GM12878 (cell line): ENCODE measurements at regions not wholly inside any gene's neighbourhood (a gene's known extent, or its start where the extent isn't known, plus 50 kb on each side); places are given as distances from the start of the nearest gene placed in this dataset.

Experiments
- ATAC-seq: fragments of 200-7000 bp; cut with Tn5 transposase; 3 replicates; pipeline ENCODE4 v1.9.1; 2020; ENCODE audit warnings: mild to moderate bottlenecking, moderate library complexity
- BruUV-seq: library from RNA; stranded (reverse); fragments of 400-500 nt; replicated peaks from 2 replicates; lab custom pipeline; 2021; lab: Mats Ljungman, UMichigan
- CTCF ChIA-PET: fragments of 300-600 bp; sonication (Branson Sonifier 250); formaldehyde crosslinking; extraction: SDS; loops from one replicate; lab custom pipeline; 2021; ENCODE audit warnings: inconsistent platforms; lab: Yijun Ruan, JAX
- POLR2A ChIA-PET: fragments of 350-600 bp; formaldehyde crosslinking; extraction: SDS; loops from one replicate; lab custom pipeline; 2021; ENCODE audit warnings: inconsistent platforms; lab: Charles Lee
- RAD21 ChIA-PET: fragments of 300-600 bp; sonication (Branson Sonifier 250); formaldehyde crosslinking; loops from one replicate; lab custom pipeline; 2023; ENCODE audit warnings: antibody characterized with exemption; ENCODE audit not compliant: unreplicated experiment; lab: Charles Lee
- SMC1A ChIA-PET: fragments of 300-600 bp; sonication (Branson Sonifier 250); formaldehyde crosslinking; loops from one replicate; lab custom pipeline; 2023; ENCODE audit not compliant: unreplicated experiment, uncharacterized antibody; lab: Charles Lee
- DNase-seq: peaks from one replicate; pipeline ENCODE4 v3.0.0-alpha.2; 2011; ENCODE audit warnings: low read depth, low spot score
- FAIRE-seq: peaks from 3 replicates; lab custom pipeline; 2011; peaks lifted over from hg19 to GRCh38; lab: Jason Lieb, UNC
- H2AFZ ChIP-seq: 2 replicates; pipeline ENCODE4 v1.6.0; 2011; ENCODE audit warnings: low read depth, low read length, control low read depth; ENCODE audit not compliant: control insufficient read depth
- H3K27ac ChIP-seq: 2 replicates; pipeline ENCODE4 v1.5.1; 2011; ENCODE audit warnings: control low read depth; ENCODE audit not compliant: control insufficient read depth, insufficient read depth
- H3K27me3 ChIP-seq, 2 experiments: replicated peaks in 1 of 2; 2 replicates each; pipeline versions ENCODE4 v1.6.0 to v1.6.1; 2011; ENCODE audit warnings: low read length in 1 of 2; ENCODE audit not compliant: control insufficient read depth in 2 of 2, insufficient read depth in 2 of 2
- H3K36me3 ChIP-seq, 2 experiments: 2 replicates each; pipeline ENCODE4 v1.5.1; 2011; ENCODE audit warnings: low read length in 1 of 2; ENCODE audit not compliant: control insufficient read depth in 2 of 2, insufficient read depth in 2 of 2
- H3K4me1 ChIP-seq: 2 replicates; pipeline ENCODE4 v1.6.1; 2011; ENCODE audit warnings: mild to moderate bottlenecking, low read length, moderate library complexity, mixed read lengths; ENCODE audit not compliant: control insufficient read depth, insufficient read depth
- H3K4me2 ChIP-seq: 2 replicates; pipeline ENCODE4 v1.6.0; 2011; ENCODE audit warnings: control low read depth; ENCODE audit not compliant: control insufficient read depth, insufficient read depth
- H3K4me3 ChIP-seq: fragments of 200-600 bp; sonication (generic); 2 replicates; pipeline ENCODE4 v1.5.1; 2016
- H3K79me2 ChIP-seq: 2 replicates; pipeline ENCODE4 v1.6.0; 2011; ENCODE audit warnings: low read length; ENCODE audit not compliant: control insufficient read depth, insufficient read depth
- H3K9ac ChIP-seq: 2 replicates; pipeline ENCODE4 v1.8.0; 2011; ENCODE audit warnings: low read length, control low read depth, mixed read lengths; ENCODE audit not compliant: control insufficient read depth, insufficient read depth
- H3K9me3 ChIP-seq: replicated peaks from 3 replicates; pipeline ENCODE4 v1.5.1; 2011; ENCODE audit warnings: mild to moderate bottlenecking, low read length; ENCODE audit not compliant: control insufficient read depth, insufficient read depth
- H4K20me1 ChIP-seq: 2 replicates; pipeline ENCODE4 v1.6.0; 2011; ENCODE audit not compliant: control insufficient read depth, insufficient read depth
- BCL11A ChIP-seq: IDR thresholded peaks from 2 replicates; pipeline ENCODE4 v1.6.1; 2011; ENCODE audit warnings: low read depth, low read length
- CHD1 ChIP-seq: IDR thresholded peaks from 2 replicates; pipeline ENCODE4 v1.6.1; 2012; ENCODE audit warnings: low read depth, low read length, improper control_type of control experiment
- HDAC6 ChIP-seq: fragments of 200-600 bp; sonication (generic); IDR thresholded peaks from one replicate; pipeline ENCODE4 v1.8.0; 2017; ENCODE audit warnings: antibody characterized with exemption; ENCODE audit not compliant: unreplicated experiment
- KDM1A ChIP-seq: fragments of 200-600 bp; sonication (generic); IDR thresholded peaks from 2 replicates; pipeline ENCODE4 v1.6.1; 2016; ENCODE audit warnings: borderline replicate concordance
- NR2C1 ChIP-seq: fragments of 450-650 bp; IDR thresholded peaks from 2 replicates; pipeline ENCODE4 v1.6.1; 2017; ENCODE audit warnings: antibody characterized with exemption, mild to moderate bottlenecking, moderate library complexity
- PKNOX1 ChIP-seq: fragments of 450-650 bp; IDR thresholded peaks from 2 replicates; pipeline ENCODE4 v1.6.1; 2016; ENCODE audit warnings: mild to moderate bottlenecking
- PML ChIP-seq: IDR thresholded peaks from 2 replicates; pipeline ENCODE4 v1.6.1; 2012; ENCODE audit warnings: low read length, inconsistent platforms
- ZSCAN29 ChIP-seq: fragments of 450-650 bp; IDR thresholded peaks from 2 replicates; pipeline ENCODE4 v1.6.1; 2017; ENCODE audit warnings: mild to moderate bottlenecking, moderate library complexity
- ZZZ3 ChIP-seq: IDR thresholded peaks from 2 replicates; pipeline ENCODE4 v1.6.1; 2011; ENCODE audit warnings: low read depth; ENCODE audit not compliant: control insufficient read depth, insufficient read length
- WGBS: methylation state at CpG from one replicate; pipeline ENCODE4 v1.1.6; 2016; ENCODE audit warnings: low lambda C conversion rate; ENCODE audit not compliant: insufficient replicate concordance, insufficient coverage; ENCODE audit errors: missing lambda C conversion rate; 5-methylcytosine and 5-hydroxymethylcytosine counted together
- in situ Hi-C: fragments of 300-500 bp; cut with MboI; formaldehyde crosslinking; loops from 9 replicates; pipeline ENCODE4 v1.14.3; 2018; ENCODE audit warnings: mixed read lengths
- intact Hi-C: fragments of 100-400 bp; cut with micrococcal nuclease; formaldehyde crosslinking; loops from one replicate; pipeline ENCODE4 v1.14.2; 2022; ENCODE audit not compliant: unreplicated experiment
- TF ChIP-seq, protein P1 (sequence below): IDR thresholded peaks from 2 replicates; pipeline ENCODE4 v1.6.1; 2012; ENCODE audit warnings: low read depth, low read length, improper control_type of control experiment
- TF ChIP-seq, protein P2 (sequence below): fragments of 450-650 bp; IDR thresholded peaks from 2 replicates; pipeline ENCODE4 v1.6.1; 2017; ENCODE audit warnings: mild to moderate bottlenecking, moderate library complexity

DNA sequence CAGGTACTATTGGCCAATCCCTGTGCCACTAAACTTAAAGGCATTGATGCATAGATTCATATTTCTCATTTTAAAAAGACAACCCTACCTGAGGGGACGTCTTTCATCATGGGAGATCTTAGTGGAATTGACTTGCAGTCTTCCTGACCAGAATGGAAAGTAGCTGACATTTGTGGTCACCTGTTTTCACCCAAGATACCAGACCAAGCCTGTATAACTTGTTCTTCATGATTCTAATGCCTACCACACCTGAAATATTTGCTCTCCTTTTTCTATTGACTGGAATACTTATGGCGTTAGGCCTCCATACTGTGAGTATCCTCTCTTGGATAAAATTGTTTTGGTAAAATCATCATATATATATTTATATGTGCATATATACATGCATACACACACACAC, 54.7 kb upstream of the XCR1 start:
- SMC1A ChIA-PET = interaction anchor here (1.2 to 23.6 kb wide), 4 partner anchors 89 to 292 kb away, joined by 3 to 581 read pairs (median 312); partner anchors contain the start of genes CCR1, CCR5 and CXCR6
- in situ Hi-C loops = no loop called here
- 33% methylated on average over 2 of the region's 2 CpGs for WGBS

More for the DNA sequence above, 54.7 kb upstream of the XCR1 start:
- no peaks in the 10 kb centered on the region for H4K20me1 ChIP-seq
- H3K36me3 ChIP-seq = no peaks in the 10 kb centered on the region
- H3K9ac ChIP-seq = no peak overlapping the region
- H2AFZ ChIP-seq = no peak overlapping the region
- intact Hi-C loops = no loop called here
- H3K27me3 ChIP-seq = 0 out of 4 replicates have a peak, but pooled peaks cover 0 to 2% of the 10 kb centered on the region in 2 experiments
- no peak for TF ChIP-seq PKNOX1
- TF ChIP-seq, protein P1, sequence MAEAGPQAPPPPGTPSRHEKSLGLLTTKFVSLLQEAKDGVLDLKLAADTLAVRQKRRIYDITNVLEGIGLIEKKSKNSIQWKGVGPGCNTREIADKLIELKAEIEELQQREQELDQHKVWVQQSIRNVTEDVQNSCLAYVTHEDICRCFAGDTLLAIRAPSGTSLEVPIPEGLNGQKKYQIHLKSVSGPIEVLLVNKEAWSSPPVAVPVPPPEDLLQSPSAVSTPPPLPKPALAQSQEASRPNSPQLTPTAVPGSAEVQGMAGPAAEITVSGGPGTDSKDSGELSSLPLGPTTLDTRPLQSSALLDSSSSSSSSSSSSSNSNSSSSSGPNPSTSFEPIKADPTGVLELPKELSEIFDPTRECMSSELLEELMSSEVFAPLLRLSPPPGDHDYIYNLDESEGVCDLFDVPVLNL = no peak
- TF ChIP-seq ZZZ3 = no peak
- no peak for TF ChIP-seq PML
- no peak for TF ChIP-seq CHD1
- TF ChIP-seq, protein P2, sequence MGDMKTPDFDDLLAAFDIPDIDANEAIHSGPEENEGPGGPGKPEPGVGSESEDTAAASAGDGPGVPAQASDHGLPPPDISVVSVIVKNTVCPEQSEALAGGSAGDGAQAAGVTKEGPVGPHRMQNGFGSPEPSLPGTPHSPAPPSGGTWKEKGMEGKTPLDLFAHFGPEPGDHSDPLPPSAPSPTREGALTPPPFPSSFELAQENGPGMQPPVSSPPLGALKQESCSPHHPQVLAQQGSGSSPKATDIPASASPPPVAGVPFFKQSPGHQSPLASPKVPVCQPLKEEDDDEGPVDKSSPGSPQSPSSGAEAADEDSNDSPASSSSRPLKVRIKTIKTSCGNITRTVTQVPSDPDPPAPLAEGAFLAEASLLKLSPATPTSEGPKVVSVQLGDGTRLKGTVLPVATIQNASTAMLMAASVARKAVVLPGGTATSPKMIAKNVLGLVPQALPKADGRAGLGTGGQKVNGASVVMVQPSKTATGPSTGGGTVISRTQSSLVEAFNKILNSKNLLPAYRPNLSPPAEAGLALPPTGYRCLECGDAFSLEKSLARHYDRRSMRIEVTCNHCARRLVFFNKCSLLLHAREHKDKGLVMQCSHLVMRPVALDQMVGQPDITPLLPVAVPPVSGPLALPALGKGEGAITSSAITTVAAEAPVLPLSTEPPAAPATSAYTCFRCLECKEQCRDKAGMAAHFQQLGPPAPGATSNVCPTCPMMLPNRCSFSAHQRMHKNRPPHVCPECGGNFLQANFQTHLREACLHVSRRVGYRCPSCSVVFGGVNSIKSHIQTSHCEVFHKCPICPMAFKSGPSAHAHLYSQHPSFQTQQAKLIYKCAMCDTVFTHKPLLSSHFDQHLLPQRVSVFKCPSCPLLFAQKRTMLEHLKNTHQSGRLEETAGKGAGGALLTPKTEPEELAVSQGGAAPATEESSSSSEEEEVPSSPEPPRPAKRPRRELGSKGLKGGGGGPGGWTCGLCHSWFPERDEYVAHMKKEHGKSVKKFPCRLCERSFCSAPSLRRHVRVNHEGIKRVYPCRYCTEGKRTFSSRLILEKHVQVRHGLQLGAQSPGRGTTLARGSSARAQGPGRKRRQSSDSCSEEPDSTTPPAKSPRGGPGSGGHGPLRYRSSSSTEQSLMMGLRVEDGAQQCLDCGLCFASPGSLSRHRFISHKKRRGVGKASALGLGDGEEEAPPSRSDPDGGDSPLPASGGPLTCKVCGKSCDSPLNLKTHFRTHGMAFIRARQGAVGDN = no peak
- no peak for TF ChIP-seq BCL11A
- TF ChIP-seq KDM1A = no peak
- no peak for TF ChIP-seq ZSCAN29
- TF ChIP-seq HDAC6 = no peak
- TF ChIP-seq NR2C1 = no peak
- no TSS peak for BruUV-seq
- ChIA-PET POLR2A (interaction anchor here (1.2 to 1.5 kb wide), 2 partner anchors 12 to 126 kb away, joined by 3 to 13 read pairs; partner anchors contain the start of gene CCR1), CTCF (interaction anchor here (1.0 to 21.9 kb wide), 9 partner anchors 8 to 422 kb away, joined by 3 to 714 read pairs (median 80); partner anchors contain the start of genes CCR1, CCR5 and CXCR6), RAD21 (interaction anchor here (1.0 to 20.1 kb wide), 3 partner anchors 126 to 289 kb away, joined by 5 to 396 read pairs (median 73); partner anchors contain the start of genes CCR1 and CCR5)
- H3K4me3 ChIP-seq = no peak overlapping the region
- no peaks in the 10 kb centered on the region for H3K4me1 ChIP-seq
- H3K4me2 ChIP-seq = no peak overlapping the region
- H3K9me3 ChIP-seq = no peaks in the 10 kb centered on the region
- no peak overlapping the region for H3K27ac ChIP-seq
- no peak for ATAC-seq
- no peak for FAIRE-seq
- DNase-seq = no peak
- no peaks in the 10 kb centered on the region for H3K79me2 ChIP-seq
